GM18907 (cell line): ENCODE measurements at regions not wholly inside any gene's neighbourhood (a gene's known extent, or its start where the extent isn't known, plus 50 kb on each side); places are given as distances from the start of the nearest gene placed in this dataset.

Experiments
- ATAC-seq: cut with Tn5 transposase; IDR thresholded peaks from one replicate; pipeline ENCODE4 v1.9.1; 2021; ENCODE audit warnings: mild to moderate bottlenecking, moderate library complexity; ENCODE audit not compliant: unreplicated experiment

- no peak for ATAC-seq
Measured at GRCh38 chr1:29653886-29654450, 417.6 kb downstream of the PTPRU start.

DNA sequence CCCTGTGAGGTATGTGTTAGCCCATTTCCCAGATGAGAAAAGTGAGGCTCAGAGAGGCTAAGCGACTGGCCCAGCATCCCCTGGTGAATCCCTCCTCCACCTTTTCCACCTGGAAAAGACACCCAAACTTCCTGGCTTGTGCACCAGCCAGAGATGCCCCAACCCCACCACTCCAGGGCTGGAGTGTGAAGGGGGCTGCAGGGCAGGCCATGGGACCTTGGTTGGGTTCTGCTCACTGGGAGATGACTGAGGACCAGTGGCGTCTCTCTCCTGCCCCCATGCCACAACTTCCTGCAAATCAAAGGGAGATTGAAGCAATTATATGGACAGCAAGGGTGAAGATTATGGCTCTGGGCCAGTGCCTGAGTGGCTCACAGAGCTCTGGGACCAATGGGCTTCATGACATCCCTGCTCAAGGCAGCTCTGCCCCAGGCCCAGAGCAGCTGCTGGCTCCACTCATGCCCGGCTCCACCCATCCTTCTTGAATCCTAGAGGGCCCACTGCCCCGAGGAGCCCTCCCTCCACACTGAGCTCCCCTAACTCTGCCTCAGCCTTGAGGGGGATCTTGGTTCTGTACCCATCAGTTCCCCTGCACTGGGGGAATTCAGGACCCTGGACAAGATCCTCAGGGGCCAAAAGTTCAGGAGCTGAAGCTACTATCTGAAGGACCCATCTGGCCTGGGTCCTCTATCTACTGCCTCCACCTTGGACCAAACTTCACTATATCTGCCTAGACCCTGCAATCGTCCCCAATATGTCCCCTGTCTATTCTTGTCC lies 416.9 kb downstream of the PTPRU start:
- no peak for ATAC-seq

DNA sequence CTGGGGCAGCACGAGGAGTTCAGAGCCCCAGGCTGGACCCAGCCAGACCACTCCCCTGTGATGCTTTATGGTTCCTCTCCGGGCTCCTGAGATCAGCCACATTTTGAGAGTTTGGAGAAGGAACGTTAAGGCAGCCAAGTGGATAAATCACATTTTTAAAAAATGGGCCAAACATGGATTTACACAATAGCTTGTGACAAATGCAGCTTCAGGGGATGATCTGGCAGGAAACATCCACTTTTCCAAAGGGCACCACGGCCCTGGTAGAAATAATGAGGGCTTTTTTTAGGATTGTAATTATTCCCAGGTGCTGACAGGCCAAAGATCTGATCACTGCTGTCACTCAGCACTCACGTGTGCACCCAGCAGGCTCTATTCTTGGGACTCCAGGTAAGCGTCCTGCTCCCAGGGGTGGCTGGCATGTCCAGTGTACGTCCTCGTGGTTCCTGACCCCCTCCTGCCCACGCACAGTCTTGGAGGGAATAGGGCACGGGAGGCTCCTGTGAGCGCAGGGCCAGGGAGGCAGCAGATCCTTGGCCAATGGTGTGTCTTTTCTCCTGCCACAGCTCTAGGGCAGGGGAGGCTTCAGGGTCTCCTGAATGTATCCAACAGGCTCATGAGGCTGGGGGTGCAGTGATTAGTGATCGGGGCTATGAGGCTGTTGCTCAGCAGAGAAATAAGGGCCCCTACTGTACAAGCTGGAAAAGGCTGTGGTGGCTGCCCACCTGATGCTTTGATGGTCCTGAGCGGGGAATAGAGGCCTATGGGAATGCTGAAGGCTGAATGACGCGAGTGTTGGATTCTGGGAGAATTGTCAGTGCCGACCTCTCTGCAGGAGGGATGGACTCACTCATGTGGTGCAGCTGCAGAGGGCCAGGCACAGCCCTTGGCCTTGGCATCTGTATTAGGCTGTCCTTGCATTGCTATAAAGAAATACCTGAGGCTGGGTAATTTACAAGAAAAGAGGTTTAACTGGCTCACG lies 415.7 kb downstream of the PTPRU start:
- ATAC-seq: no peak

GRCh38 chr1:29651246-29651645 lies 414.9 kb downstream of the PTPRU start:
- no peak for ATAC-seq

- no peak for ATAC-seq
Measured at GRCh38 chr1:29650476-29650875, 414.2 kb downstream of the PTPRU start.

DNA sequence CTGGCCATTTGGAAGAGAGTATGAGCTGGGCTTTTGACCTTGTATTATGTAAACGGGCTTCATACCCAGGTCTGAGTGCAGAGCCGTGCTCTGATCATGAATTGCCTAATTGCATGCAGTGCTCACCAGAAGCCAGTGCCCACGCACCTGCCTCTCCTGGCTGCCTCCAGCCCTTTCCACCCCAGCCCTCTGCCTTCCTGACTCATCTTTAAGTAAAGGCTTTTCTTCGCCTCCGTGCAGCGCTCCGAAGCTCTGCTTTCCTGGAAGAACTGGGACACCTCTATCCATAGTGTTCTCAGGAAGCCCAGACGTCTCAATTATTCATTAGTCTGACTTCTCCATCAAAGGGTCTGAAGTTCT lies 413.7 kb downstream of the PTPRU start:
- ATAC-seq: no peak

DNA sequence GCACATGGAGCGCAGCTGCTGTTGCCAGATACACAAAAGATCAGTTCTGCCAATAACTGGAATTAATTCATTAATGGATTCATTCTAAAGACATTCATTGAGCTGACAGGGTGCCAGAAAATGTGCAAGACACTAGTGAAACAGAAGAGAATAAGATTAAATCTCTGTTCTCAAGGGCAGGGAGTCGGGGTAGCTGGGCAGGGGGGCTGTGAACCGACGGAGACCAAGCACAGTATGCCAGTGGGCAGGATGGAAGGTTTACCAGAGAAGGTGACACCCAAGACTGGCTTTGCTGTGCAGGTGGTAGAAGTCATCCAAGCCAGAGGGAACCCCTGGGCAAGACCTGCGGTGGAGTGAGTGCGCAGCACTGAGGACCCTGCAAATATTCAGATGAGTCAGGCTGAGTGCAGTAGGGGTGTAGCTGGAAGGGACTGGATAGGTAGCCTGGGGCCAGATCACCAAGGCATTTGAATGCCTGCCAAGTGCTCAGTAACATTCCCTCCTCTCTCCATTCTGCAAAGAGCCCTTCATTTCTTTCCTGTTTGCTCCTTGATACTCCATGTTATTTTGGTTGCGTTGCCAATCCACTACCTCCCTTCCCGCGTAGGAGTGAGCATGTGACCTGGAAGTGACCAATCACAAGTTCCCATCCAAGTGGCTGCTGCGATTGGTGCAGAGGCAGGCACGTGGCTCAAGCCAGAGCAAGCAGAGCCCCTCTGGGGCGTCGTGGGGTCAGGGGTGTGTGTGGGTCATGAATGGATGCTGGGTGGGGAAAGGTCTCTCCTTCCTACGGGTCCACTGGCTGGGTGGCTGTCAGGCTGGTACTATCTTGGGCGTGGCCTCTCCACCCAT lies 413.1 kb downstream of the PTPRU start:
- ATAC-seq: no peak

DNA sequence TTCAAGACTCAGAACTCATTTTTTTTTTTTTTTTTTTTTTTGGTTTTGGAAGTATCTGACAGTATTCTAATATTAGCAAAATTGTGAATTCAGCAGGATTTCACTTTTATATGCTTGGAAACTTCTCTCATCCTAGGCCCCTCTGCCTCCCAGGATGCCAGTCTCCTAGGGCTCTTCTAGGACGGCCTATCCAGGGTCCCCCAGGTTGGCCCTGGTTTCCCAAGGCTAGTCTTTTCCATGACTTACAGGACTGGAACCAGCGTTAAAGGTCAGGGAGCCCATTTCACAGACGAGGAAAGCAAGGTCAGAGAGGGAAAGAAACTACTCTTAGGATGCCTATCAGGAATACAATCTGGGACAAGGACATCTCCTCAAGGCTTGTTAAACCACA lies 412.5 kb downstream of the PTPRU start:
- ATAC-seq: no peak

DNA sequence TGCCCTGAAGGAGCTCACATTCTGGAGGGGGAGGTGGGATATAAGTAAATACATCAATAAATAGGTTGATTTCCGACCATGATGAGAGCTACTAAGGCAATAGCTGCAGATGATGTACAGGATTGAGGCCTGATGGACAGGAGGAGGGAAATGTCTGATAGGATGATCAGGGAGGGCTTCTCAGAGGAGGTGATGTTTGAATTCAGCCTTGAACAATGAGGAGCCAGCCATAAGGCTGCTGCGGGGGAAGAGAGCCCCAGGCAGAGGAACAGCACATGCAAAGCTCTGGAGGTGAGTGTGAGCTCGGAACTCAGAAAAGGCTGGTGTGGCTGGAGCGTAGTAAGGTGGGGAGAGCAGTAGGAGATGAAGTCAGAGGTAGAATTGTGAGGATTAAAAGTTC lies 411.7 kb downstream of the PTPRU start:
- no peak for ATAC-seq

GRCh38 chr1:29647581-29647980 lies 411.3 kb downstream of the PTPRU start:
- no peak for ATAC-seq

GRCh38 chr1:29646161-29646775 lies 409.9 kb downstream of the PTPRU start:
- no peak for ATAC-seq

DNA sequence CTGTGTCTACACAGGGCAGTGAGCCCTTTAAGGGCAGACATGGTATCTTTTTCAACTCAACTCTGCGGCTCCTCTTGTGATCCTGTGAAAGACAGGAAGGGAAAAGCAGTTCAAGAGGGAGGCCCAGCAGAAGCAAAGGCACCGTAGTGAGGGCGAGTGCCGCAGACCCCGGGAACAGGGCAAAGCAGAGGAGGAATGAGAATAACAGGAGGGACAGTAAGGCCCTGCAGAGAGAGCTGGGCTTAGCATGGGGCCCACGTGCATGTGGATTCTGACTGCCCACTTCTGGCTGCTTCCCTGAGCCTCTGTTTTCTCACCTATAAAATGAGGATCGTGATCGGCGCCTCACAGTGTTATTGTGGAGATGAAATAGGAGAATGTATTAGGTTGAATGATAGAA lies 409.3 kb downstream of the PTPRU start:
- ATAC-seq: no peak

- no peak for ATAC-seq
Measured at GRCh38 chr1:29644812-29645211, 408.5 kb downstream of the PTPRU start.

DNA sequence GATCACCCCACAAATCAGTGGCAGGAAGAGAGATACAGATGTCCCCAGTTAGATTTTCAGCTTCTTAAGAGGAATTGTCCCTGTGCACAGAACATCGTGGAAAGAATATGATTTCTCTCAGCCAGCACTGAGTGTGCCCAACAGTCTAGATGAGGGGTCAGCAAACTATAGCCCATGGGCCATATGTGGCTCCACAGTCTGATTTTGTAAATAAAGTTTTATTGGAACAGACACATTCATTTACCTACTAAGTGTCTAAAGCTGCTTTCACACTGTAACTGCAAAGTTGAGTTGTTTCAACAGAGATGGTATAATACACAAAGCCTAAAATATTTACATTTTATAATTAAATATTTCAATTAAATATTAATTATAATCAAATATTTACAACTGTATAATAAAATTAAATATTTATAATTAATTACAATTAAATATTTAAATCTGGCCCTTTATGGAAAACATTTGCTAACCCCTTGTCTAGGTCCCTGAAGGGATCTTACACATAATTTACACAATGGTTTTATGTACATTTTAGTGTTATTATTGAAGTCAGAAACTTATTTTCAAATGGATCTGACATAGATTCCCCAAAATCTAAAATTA lies 407.6 kb downstream of the PTPRU start:
- no peak for ATAC-seq

GRCh38 chr1:29643281-29643680 lies 407.0 kb downstream of the PTPRU start:
- ATAC-seq: no peak

- ATAC-seq: no peak
Measured at GRCh38 chr1:29642519-29642918, 406.2 kb downstream of the PTPRU start.

DNA sequence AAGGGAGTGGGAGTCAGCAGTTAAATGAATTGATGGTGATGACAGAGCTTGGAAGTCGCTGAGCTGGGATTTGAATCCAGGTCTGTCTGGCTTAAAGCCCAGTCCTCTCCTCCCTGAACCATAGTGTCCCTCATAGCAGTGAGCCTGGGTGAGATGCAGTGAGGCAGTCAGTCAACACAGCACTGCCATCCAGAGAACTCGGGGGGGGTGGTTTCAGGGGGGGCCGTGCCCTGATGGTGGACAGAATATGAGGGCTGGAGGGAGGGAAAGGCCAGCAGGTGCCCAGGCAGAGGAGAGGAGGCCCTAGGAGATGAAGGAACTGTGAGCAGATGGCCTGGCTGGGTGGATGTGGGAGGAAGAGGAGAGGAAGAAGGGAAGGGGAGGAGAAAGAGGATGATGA lies 405.6 kb downstream of the PTPRU start:
- no peak for ATAC-seq

DNA sequence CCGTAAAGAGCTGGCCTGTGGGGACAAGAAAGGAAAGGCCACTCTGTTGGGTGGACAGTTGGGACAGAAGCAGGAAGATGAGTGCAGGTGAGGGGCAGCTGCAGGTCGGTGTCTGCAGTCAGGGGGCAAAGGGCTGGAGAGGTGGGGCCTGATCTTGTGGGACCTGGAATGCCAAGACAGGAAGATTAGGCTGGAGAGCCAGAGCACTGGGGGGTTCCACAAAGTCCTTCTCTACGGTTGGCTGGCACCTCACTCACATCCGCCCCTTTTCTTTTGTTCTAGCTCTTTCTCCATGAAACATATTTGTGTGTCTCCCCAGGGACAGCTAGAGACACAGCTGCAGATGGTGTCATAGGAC lies 404.1 kb downstream of the PTPRU start:
- ATAC-seq: no peak

GRCh38 chr1:29639741-29640427 lies 403.6 kb downstream of the PTPRU start:
- no peak for ATAC-seq
